Tibial nerve (tissue), 3 donors: ENCODE measurements at regions not wholly inside any gene's neighbourhood (a gene's known extent, or its start where the extent isn't known, plus 50 kb on each side); places are given as distances from the start of the nearest gene placed in this dataset.

Experiments
- EP300 ChIP-seq, 2 donors: sonication (generic); formaldehyde crosslinking; IDR thresholded peaks; one replicate each; pipeline ENCODE4 v1.6.1; 2017; ENCODE audit warnings: antibody characterized with exemption in 2 of 2, mild to moderate bottlenecking in 1 of 2
- POLR2A ChIP-seq, 2 donors: fragments of 450-650 bp; IDR thresholded peaks; one replicate each; pipeline ENCODE4 v1.6.1; 2017; ENCODE audit warnings: antibody characterized with exemption in 2 of 2, mild to moderate bottlenecking in 2 of 2, moderate library complexity in 2 of 2

- no peak for TF ChIP-seq POLR2A (IDR thresholded peaks at IDR 0.05)
- no peak for TF ChIP-seq EP300 (IDR thresholded peaks at IDR 0.05)
These were observed 601.2 kb upstream of the GNPDA2 start for GRCh38 chr4:45327544-45327943.
